Activated CD8-positive, alpha-beta memory T cell treated with anti-CD3 and anti-CD28 coated beads, Interleukin-2, amount 50 U/mL, for 1 hour (primary cell): ENCODE measurements at regions not wholly inside any gene's neighbourhood (a gene's known extent, or its start where the extent isn't known, plus 50 kb on each side); places are given as distances from the start of the nearest gene placed in this dataset.
A peak's percentile ranks its signal among the peaks of the same experiment; 100 is the strongest.
"Not testable (repeated sequence)": the region's sequence is repeated elsewhere in the genome, so short reads cannot be mapped to it uniquely, and the experiment has no call there.

Experiments used
- DNase-seq: peaks from one replicate; pipeline ENCODE4 v3.0.0-alpha.2; 2020; ENCODE audit errors: extremely low read depth

DNA sequence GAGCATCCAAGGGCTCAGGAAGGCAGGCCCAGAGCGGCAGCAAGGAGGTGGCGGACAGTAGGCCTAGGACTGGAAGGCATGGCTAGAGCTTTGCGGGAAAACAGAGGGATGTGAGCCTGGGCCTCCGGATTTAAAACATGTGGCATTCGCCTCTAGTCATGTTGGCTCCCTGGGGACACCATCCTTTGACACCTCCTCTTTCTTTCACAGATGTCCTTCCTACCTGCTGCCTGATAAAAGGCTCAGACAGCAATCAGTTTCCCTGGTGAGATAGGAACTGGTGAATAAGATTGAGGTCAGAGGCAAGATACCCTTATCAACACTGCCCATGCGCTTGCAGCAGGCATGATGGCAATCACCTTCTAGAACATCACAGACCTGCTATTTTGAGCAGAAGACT, 277.6 kb downstream of the SIPA1L2 start:
- DNase-seq: no peak

GRCh38 chr1:232351335-232351734, 278.6 kb downstream of the SIPA1L2 start:
- no peak for DNase-seq

DNA sequence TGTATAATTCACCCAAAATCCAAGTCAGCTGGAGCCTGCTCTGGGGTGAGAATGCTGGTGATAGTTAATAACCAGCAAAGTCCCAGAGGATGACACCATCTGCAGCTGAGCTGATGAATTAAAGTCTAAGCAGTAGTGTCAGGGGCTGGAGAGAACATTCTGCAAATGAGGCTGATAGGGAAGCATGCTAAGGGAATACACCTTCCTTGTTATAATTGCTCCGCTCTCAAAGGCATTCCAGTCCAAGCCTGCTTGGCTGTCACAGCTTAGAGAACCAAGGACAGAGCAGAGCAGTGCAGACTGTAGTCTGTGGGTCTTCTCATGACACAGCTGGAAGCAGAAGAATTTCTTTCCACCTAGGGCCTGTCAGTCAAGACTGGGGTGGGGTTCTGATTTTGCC, 283.1 kb downstream of the SIPA1L2 start:
- no peak for DNase-seq

DNA sequence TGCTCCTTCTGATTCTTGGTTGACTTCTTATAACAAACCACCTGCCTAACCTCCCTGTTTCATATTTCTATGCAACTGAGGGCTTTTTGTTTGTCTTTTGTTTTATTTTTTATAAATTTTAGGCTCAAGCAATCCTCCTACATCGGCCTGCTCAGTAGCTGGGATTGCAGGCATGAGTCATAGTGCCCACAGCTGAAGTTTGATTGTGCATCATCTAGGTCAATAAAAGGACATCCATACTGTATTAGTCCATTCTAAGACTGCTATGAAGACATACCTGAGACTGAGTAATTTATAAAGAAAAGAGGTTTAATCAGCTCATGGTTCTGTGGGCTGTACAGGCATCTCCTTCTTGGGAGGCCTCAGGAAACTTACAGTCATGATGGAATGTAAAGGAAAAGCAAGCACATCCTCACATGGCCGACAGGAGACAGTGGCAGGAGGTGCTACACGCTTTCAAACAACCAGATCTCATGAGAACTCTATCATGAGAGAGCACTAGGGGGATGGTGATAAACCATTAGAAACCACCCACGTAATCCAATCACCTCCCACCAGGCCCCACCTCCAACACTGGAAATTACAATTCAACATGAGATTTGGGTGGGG, 285.0 kb downstream of the SIPA1L2 start:
- DNase-seq: no peak

GRCh38 chr1:232344186-232344585, 285.7 kb downstream of the SIPA1L2 start:
- DNase-seq: not testable (repeated sequence)

DNA sequence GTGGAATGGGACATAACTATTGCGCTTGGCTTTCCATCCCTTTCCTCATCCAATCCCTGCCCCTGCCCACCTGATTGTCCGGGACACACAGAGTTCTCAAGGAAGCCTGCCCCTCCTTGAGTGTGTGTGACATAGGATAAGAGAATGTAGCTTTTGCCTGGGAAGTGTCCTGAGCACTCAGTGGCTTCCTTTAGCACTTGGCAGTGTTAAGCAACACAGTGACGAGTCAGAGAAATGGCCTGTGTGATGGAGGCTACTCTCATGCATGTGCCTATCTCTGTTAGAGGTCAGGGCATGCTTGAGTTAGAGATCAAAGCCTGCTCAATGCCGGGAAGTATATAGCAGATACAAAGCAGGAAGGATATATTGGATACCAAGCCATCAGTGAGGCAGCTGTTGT, 289.5 kb downstream of the SIPA1L2 start:
- no peak for DNase-seq

- DNase-seq: no peak
These were observed 290.9 kb downstream of the SIPA1L2 start for GRCh38 chr1:232339073-232339472.

GRCh38 chr1:232335741-232336293, 294.1 kb downstream of the SIPA1L2 start:
- no peak for DNase-seq

GRCh38 chr1:232335261-232335660, 294.7 kb downstream of the SIPA1L2 start:
- peak; percentile 7 for DNase-seq

GRCh38 chr1:232334811-232335210, 295.1 kb downstream of the SIPA1L2 start:
- DNase-seq: no peak

DNA sequence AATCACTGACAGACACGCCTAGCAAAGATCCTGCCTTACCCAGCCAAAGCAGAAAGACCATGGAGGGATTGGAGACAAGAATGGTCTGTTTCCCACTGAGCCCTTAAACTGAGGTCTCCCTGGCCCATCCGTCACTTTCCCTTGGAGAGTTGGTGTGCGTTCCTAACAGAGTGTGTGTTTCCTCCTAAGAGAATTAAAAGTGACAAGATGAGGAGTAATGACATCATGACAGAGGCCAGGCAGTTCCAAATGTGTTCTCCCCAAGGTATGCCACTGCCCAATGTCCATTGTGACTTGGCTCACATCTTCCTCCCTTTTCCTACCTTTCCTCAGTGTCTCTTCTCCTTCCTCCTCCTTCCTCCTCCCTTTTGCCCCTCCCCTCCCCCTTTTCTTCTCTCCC, 295.7 kb downstream of the SIPA1L2 start:
- no peak for DNase-seq

DNA sequence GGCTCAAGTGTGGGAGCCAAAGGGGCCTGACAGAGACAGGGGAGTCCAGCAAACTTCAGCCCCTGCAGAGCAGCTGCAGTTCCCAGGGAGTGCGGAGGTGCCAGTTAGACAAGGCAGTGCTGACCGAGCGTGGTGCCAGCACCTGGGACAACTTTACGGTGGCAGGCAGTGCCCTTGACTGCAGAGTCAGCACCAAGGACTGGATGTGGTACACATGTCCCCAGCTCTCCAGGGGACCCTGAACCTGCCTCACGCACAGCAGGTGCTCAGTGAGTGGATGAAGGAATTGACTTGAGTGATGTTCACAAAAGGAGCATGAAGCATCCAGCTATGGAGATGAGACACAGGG, 296.5 kb downstream of the SIPA1L2 start:
- no peak for DNase-seq

DNA sequence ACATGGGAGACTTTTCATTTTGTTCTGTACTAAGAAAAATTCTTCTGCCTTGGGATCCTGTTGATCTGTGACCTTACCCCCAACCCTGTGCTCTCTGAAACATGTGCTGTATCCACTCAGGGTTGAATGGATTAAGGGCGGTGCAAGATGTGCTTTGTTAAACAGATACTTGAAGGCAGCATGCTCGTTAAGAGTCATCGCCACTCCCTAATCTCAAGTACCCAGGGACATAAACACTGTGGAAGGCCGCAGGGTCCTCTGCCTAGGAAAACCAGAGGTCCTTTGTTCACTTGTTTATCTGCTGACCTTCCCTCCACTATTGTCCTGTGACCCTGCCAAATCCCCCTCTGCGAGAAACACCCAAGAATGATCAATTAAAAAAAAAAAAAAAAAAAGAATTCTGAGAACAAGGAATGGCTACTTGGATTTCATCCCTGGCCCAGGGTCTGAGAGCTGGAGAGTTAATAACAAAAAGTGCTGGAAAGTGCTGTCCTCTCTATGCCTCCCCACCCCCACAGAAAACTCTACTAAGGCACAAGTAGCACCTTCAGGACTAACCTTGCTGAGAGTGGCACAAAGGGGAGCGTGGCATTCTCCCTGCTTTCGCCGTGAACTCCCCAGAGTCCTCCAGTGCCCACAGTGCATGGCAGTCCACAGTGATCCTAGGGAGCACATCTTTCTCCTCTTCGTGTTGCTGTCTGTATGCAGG, 297.1 kb downstream of the SIPA1L2 start:
- not testable (repeated sequence) for DNase-seq

DNA sequence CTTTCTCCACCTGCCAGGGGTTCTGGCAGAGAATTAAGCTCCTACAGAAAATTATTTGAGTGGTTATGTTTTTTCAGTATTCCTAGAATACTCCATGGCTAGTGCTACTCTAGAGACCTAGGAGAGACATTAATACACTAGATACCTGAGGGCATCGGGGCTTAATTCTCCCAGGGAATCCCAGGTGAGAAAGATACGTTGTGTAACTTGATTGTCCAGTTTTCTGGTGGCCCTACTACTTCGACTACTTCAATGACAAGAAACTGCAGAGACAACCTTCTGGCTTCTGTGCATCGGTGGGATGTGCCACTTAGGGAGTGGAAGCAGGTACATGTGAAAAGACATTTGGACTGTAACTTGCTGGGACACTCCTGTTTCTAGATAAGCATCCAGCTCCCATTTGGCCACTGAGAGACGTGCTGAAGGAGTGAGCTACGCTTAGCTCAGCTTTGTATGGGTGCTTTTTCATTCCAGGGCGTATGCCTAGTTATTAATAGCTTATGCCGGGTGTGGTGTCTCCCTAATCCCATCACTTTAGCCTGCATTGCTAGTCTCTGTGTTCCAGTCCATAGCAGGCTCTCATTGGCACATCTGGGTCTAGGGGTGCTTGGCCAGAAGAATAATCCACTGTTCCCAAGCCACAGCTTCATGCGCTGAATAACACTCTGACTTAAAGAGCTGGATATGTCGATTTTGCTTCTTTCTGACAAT, 300.7 kb downstream of the SIPA1L2 start:
- DNase-seq: no peak

DNA sequence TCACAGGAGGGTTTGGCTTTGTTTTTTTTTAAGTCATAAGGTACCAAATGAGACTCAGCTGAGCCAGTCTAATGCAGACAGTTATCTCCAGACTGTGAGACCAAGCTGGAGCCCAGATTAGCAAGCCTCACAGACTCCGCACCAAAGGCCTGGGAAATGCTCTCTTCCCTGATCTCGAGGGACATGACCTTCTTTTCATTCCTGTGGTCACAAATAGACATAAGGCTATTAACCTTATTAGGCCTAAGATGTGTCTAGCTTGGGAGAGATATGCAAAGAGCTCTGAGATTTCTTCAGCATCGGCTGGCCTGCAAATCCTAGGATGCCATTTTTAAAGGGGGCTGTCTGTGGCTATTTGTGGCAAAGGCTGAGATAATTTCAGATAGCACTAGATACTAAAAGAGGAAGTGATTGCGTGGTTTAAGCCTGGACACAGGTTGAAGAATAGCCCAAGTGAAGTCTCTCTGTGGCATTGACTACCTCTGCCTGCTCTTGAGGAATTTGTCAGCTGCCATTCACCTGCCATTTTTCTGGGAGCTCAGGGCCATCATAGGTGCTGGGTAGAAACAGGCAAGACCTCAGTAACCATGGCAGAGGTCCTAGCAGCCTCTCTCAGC, 301.3 kb downstream of the SIPA1L2 start:
- no peak for DNase-seq

DNA sequence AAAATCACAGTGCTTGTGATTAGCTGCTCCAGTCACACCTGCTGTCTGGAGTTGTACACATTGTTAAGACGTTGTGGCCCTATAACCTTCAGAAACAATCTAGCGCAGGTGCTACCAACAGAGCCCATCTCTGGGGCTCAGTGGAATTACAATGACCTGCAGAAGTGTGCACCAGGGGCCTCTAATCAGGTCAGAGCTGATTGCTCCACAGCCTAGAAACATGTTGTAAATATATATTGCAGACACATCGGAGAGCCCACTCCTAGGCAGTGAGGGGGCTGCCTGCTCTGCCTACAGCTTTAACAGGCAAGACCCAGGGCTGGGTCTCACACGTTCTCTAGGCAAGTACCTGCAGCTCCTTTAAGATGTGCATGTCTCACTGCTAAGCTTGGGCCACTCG, 302.0 kb downstream of the SIPA1L2 start:
- DNase-seq: no peak

DNA sequence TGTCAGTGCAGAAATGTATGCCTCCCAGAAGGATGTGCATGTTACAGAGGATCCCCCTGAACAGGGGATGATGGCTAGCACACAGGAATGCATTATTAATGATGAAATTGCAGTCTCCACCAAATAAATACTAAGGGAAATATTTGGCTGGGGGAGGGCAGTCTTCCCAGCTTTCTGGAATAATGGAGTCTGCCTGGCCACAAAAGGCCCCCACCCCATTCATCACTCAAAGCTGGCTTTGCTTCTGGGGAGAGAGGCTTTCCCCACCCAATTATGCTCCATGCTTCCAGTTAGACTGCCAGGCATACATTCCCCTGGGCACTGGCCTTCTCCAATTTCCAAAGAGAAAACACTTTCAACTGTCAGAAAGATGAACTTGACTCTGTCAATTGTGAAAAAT, 302.7 kb downstream of the SIPA1L2 start:
- no peak for DNase-seq

- DNase-seq: no peak
These were observed 307.7 kb downstream of the SIPA1L2 start for GRCh38 chr1:232322162-232322734.

DNA sequence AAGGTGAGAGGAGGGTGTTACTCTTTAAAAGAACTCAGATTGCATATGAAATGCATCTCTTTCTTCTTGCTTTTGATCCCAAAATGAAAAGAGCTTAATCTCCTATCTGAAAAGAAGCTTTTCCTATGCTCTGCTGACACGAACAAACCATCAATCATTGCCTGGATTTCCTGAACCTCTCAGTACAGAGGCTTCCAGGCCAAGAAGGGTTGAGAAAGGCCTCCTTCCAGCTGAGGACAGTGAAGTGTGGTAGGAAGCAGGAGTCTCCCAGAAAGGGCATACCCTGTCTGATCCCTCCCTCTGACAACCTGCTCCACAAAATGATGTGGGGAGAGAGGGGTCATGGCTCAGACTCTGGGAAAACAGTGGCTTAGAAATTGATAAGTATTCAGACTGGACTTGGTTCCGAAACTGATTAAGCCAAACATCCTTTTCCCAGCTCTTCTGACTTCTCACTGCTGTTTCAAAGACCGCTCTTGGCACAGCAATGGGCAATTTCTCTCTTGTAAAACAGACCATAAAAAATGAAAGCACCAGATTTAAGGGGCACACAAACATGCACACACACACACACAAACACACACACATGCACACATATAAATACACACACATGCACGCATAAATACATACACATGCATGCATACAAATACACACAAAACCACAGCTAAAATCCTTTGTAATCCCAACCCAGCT, 310.3 kb downstream of the SIPA1L2 start:
- no peak for DNase-seq

DNA sequence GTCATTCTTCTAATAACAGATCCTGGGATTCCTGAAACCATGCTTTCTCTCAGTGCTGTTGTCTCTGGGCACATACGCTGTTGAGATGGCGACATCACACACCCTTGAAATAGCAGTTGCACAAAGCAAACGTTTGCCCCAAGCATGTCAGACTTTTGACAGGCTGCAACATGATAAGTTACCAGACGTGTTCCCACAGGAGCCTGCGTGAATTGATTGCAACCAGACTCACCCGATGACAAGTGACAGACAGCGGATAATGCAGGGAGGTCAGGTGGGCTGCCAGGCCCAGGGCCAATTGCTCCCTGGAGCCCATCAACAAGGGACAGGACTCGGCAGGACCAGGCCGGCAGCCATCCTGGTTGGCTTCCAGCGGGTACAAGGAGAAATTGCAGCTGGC, 310.9 kb downstream of the SIPA1L2 start:
- DNase-seq: no peak

- DNase-seq: no peak
These were observed 311.8 kb downstream of the SIPA1L2 start for GRCh38 chr1:232318143-232318542.

GRCh38 chr1:232317350-232317749, 312.6 kb downstream of the SIPA1L2 start:
- no peak for DNase-seq
